ENCODE measurements at regions not wholly inside any gene's neighbourhood (a gene's known extent, or its start where the extent isn't known, plus 50 kb on each side); places are given as distances from the start of the nearest gene placed in this dataset.

DNA sequence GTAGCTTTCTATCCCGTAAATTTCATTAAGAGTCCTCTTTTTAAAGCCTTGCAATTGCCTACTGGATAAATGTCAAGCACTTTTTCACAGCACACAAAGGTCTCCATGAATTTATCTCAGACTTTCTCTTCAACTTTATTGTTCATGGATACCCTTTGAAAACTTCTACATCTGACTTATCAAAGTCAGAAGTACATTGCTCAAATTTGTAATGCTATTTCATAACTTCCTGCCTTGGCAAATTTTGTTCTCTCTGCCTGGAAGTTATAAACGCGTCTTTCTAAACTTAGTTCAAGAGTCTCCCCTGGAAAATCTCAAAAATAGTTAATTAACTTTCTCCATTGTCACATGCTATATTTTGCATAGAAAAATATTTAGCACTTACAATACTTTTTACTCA is 55.9 kb upstream of the RERGL start:
- Histone ChIP-seq H3K36me3 (ENCODE audit: control insufficient read depth, insufficient read depth, low read length) (no peaks in the 10 kb centered on the region), H2AK5ac (ENCODE audit: low read depth, low read length) (no peak overlapping the region), H3K4me1 (ENCODE audit: control insufficient read depth, insufficient read depth, low read length) (no peaks in the 10 kb centered on the region), H3K4ac (ENCODE audit: low read depth, low read length) (no peak overlapping the region), H3K9me1 (ENCODE audit: insufficient read depth, low read length) (no peaks in the 10 kb centered on the region), H2BK120ac (ENCODE audit: low read depth, low read length) (no peak overlapping the region), H2AK9ac (replicated peaks; ENCODE audit: low read depth, low read length, poor library complexity) (no peak overlapping the region), H3K18ac (ENCODE audit: low read depth, low read length) (no peak overlapping the region), H4K5ac (ENCODE audit: low read depth, low read length) (no peak overlapping the region), H3K9me3 (ENCODE audit: control insufficient read depth, insufficient read depth, low read length) (no peaks in the 10 kb centered on the region), H2BK20ac (ENCODE audit: low read depth, low read length) (no peak overlapping the region), H3K27ac (ENCODE audit: insufficient read depth, low read length) (no peak overlapping the region), H3K9ac (ENCODE audit: low read depth, low read length) (no peak overlapping the region), H2BK5ac (ENCODE audit: low read depth, low read length, poor library complexity, severe bottlenecking) (no peak overlapping the region), H4K20me1 (ENCODE audit: insufficient read depth, low read length) (no peaks in the 10 kb centered on the region), H3K79me1 (ENCODE audit: low read depth in 1 of 2, low read length in 2 of 2) (no peaks in the 10 kb centered on the region), H3K4me3 (ENCODE audit: insufficient read depth, low read depth, low read length) (no peak overlapping the region), H4K8ac (ENCODE audit: low read depth in 2 of 2, low read length in 2 of 2) (no peak overlapping the region), H2BK15ac (ENCODE audit: low read depth, low read length) (no peak overlapping the region), H4K91ac (ENCODE audit: insufficient read depth, low read depth, low read length) (no peak overlapping the region), H3K4me2 (ENCODE audit: low read depth, low read length) (no peak overlapping the region), H2AFZ (replicated peaks; ENCODE audit: low read length, poor library complexity) (no peak overlapping the region), H3K56ac (ENCODE audit: extremely low read depth, insufficient read depth, low read length) (no peak overlapping the region), H3K14ac (replicated peaks; ENCODE audit: low read depth, low read length) (no peak overlapping the region), H3K23ac (ENCODE audit: low read depth, low read length) (no peak overlapping the region), H3K27me3 (ENCODE audit: control insufficient read depth, insufficient read depth, low read length) (no peaks in the 10 kb centered on the region)
- TF ChIP-seq POLR2A (IDR thresholded peaks at IDR 0.05; ENCODE audit: low read depth, low read length) = no peak
- TF ChIP-seq RCOR1 (IDR thresholded peaks at IDR 0.05; ENCODE audit: insufficient replicate concordance, low read length) = no peak
- no peak for TF ChIP-seq CEBPB (IDR thresholded peaks at IDR 0.05; ENCODE audit: low read depth, low read length)
- intact Hi-C loops (cut with micrococcal nuclease) (no loop called here), in situ Hi-C loops (cut with MboI; ENCODE audit: low sequenced_read_pairs) (no loop called here), dilution Hi-C loops (cut with HindIII; ENCODE audit: low sequenced_read_pairs, unreplicated experiment) (no loop called here)
- POLR2A ChIA-PET (ENCODE audit: unreplicated experiment) = no interaction called here
- ATAC-seq (ENCODE audit: low read depth) = no peak
- BruUV-seq (replicated peaks) = no TSS peak
- no peak for DNase-seq
- CTCF ChIA-PET = interaction anchor here (0.6 to 0.8 kb wide), 3 partner anchors 13 to 455 kb away, joined by 3 to 5 read pairs (median 3); no protein-coding TSS in a partner anchor
- 60% methylated on average over 1 of the region's 3 CpGs; no CpG with 5 or more reads in 1 of the 2 experiments for WGBS, 2 experiments (ENCODE audit: extremely low coverage in 2 of 2, insufficient read length in 1 of 2)
